ENCODE measurements at regions not wholly inside any gene's neighbourhood (a gene's known extent, or its start where the extent isn't known, plus 50 kb on each side); places are given as distances from the start of the nearest gene placed in this dataset.
"Not testable (repeated sequence)": the region's sequence is repeated elsewhere in the genome, so short reads cannot be mapped to it uniquely, and the experiment has no call there.

GRCh38 chr22:25420925-25421904, 143.3 kb upstream of the GRK3 start:
- DNase-seq = no peak

- DNase-seq = not testable (repeated sequence)
These were observed 137.8 kb upstream of the GRK3 start for GRCh38 chr22:25426530-25427308.

- not testable (repeated sequence) for DNase-seq
These were observed 132.7 kb upstream of the GRK3 start for GRCh38 chr22:25431637-25432342.

GRCh38 chr22:25433381-25433970, 131.0 kb upstream of the GRK3 start:
- not testable (repeated sequence) for DNase-seq

- no peak for DNase-seq
These were observed 126.9 kb upstream of the GRK3 start for GRCh38 chr22:25437414-25438160.

- no peak for DNase-seq
These were observed 117.3 kb upstream of the GRK3 start for GRCh38 chr22:25447067-25447685.

- peak; percentile 87 for DNase-seq
These were observed 116.6 kb upstream of the GRK3 start for GRCh38 chr22:25447686-25448434.

- peak; percentile 12 for DNase-seq
These were observed 115.9 kb upstream of the GRK3 start for GRCh38 chr22:25448435-25449051.

- no peak for DNase-seq
These were observed 114.6 kb upstream of the GRK3 start for GRCh38 chr22:25449781-25450317.

GRCh38 chr22:25451480-25452114, 112.9 kb upstream of the GRK3 start:
- DNase-seq = no peak

GRCh38 chr22:25452116-25452700, 112.3 kb upstream of the GRK3 start:
- no peak for DNase-seq

GRCh38 chr22:25453058-25453457, 111.4 kb upstream of the GRK3 start:
- DNase-seq = no peak

- no peak for DNase-seq
These were observed 110.9 kb upstream of the GRK3 start for GRCh38 chr22:25453557-25453956.

GRCh38 chr22:25456300-25457043, 108.0 kb upstream of the GRK3 start:
- not testable (repeated sequence) for DNase-seq

- not testable (repeated sequence) for DNase-seq
These were observed 105.8 kb upstream of the GRK3 start for GRCh38 chr22:25458631-25459030.

- not testable (repeated sequence) for DNase-seq
These were observed 103.8 kb upstream of the GRK3 start for GRCh38 chr22:25460682-25461081.

GRCh38 chr22:25461301-25461700, 103.2 kb upstream of the GRK3 start:
- DNase-seq = no peak

Measured in KG1 (cell line).